HG03442 (cell line): ENCODE measurements at regions not wholly inside any gene's neighbourhood (a gene's known extent, or its start where the extent isn't known, plus 50 kb on each side); places are given as distances from the start of the nearest gene placed in this dataset.

Experiments used
- ATAC-seq: cut with Tn5 transposase; IDR thresholded peaks from one replicate; pipeline ENCODE4 v1.9.1; 2021; ENCODE audit warnings: mild to moderate bottlenecking, moderate library complexity; ENCODE audit not compliant: unreplicated experiment

DNA sequence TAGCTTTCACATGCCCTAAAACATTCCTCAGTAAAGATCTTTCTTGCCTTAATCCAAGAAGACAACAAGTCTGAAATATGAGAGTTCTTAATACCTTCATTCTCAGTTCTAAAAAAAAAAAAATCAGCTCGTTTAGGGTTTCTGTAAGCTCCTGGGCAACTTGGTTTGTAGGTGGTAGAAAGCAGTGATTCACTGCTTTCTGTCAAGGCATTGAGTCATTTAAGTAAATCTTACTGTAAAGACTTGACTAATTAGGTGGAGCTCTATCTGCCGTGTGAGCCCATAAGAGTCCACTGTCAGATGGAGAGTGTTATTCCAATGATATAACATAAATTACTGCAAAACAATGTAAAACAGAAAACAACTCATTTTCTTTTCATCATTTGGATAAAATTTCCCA, 56.1 kb upstream of the MAST4 start:
- ATAC-seq: no peak

- no peak for ATAC-seq
These were observed 53.5 kb upstream of the MAST4 start for GRCh38 chr5:66542711-66543110.
